PC-3 (cell line): ENCODE measurements at regions not wholly inside any gene's neighbourhood (a gene's known extent, or its start where the extent isn't known, plus 50 kb on each side); places are given as distances from the start of the nearest gene placed in this dataset.

Experiments
- EZH2phosphoT487 ChIP-seq: fragments of 300-600 bp; sonication (generic); IDR thresholded peaks from 2 replicates; pipeline ENCODE4 v1.6.1; 2018; ENCODE audit warnings: mild to moderate bottlenecking, antibody characterized with exemption, low read length, borderline replicate concordance
- TF ChIP-seq, protein P1 (sequence below): fragments of 300-600 bp; sonication (generic); conservative IDR thresholded peaks from 2 replicates; pipeline ENCODE4 v1.5.1; 2017; ENCODE audit warnings: antibody characterized with exemption, low read depth, mild to moderate bottlenecking, low read length

DNA sequence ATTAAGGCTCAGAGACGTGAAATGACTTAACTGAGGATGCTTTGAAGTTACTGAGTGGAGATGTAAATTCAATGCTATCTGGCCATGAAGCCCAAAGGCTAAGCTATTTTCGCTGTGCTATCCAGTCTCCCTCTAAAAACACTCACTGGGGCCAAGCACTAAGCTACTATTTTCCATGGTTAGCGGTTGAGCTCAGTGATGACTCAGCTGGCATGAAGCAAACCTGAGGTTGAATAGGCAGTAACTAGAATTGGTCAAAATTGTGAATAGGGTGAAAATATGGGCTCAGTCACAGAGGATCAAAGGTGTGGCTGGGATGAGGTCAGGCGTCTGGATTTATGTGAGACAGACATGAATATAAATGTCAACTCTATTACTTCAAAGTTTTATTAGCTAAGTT, 564.2 kb upstream of the KIRREL3 start:
- TF ChIP-seq, protein P1, sequence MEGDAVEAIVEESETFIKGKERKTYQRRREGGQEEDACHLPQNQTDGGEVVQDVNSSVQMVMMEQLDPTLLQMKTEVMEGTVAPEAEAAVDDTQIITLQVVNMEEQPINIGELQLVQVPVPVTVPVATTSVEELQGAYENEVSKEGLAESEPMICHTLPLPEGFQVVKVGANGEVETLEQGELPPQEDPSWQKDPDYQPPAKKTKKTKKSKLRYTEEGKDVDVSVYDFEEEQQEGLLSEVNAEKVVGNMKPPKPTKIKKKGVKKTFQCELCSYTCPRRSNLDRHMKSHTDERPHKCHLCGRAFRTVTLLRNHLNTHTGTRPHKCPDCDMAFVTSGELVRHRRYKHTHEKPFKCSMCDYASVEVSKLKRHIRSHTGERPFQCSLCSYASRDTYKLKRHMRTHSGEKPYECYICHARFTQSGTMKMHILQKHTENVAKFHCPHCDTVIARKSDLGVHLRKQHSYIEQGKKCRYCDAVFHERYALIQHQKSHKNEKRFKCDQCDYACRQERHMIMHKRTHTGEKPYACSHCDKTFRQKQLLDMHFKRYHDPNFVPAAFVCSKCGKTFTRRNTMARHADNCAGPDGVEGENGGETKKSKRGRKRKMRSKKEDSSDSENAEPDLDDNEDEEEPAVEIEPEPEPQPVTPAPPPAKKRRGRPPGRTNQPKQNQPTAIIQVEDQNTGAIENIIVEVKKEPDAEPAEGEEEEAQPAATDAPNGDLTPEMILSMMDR, result no peak
- TF ChIP-seq EZH2phosphoT487, result no peak
